Mesothelial cell of epicardium (in vitro differentiated cells): ENCODE measurements at regions not wholly inside any gene's neighbourhood (a gene's known extent, or its start where the extent isn't known, plus 50 kb on each side); places are given as distances from the start of the nearest gene placed in this dataset.
"Not testable (repeated sequence)": the region's sequence is repeated elsewhere in the genome, so short reads cannot be mapped to it uniquely, and the experiment has no call there.

Experiments
- DNase-seq, 2 experiments: peaks; one replicate each; pipeline ENCODE4 v3.0.0; 2021; ENCODE audit warnings: low spot score in 2 of 2; ENCODE audit not compliant: unreplicated experiment in 2 of 2
- H3K27ac Mint-ChIP-seq: 2 replicates; pipeline ENCODE4 v1.8.0; 2021; ENCODE audit warnings: mixed read lengths
- H3K27me3 Mint-ChIP-seq: 2 replicates; pipeline ENCODE4 v1.8.0; 2021; ENCODE audit warnings: low read depth, mixed read lengths
- H3K36me3 Mint-ChIP-seq: 2 replicates; pipeline ENCODE4 v1.8.0; 2021; ENCODE audit warnings: mixed read lengths
- H3K4me1 Mint-ChIP-seq: 2 replicates; pipeline ENCODE4 v1.8.0; 2021; ENCODE audit warnings: mixed read lengths
- H3K4me3 Mint-ChIP-seq: 2 replicates; pipeline ENCODE4 v1.8.0; 2021; ENCODE audit warnings: mild to moderate bottlenecking, moderate library complexity, mixed read lengths
- H3K9me3 Mint-ChIP-seq: 2 replicates; pipeline ENCODE4 v1.8.0; 2021; ENCODE audit warnings: mixed read lengths
- CTCF ChIP-seq: fragments of 200-600 bp; sonication (generic); IDR thresholded peaks from one replicate; pipeline ENCODE4 v1.5.0; 2021; ENCODE audit warnings: antibody characterized with exemption; ENCODE audit not compliant: unreplicated experiment

- H3K4me1 Mint-ChIP-seq, H3K4me3 Mint-ChIP-seq, H3K27me3 Mint-ChIP-seq, H3K27ac Mint-ChIP-seq, H3K9me3 Mint-ChIP-seq, H3K36me3 Mint-ChIP-seq, DNase-seq: not testable (repeated sequence)
These were observed 124.1 kb upstream of the AKAP13 start for GRCh38 chr15:85256009-85256997.

GRCh38 chr15:85258062-85258445 lies 122.3 kb upstream of the AKAP13 start:
- H3K36me3 Mint-ChIP-seq, H3K27me3 Mint-ChIP-seq, H3K4me1 Mint-ChIP-seq, H3K27ac Mint-ChIP-seq, H3K9me3 Mint-ChIP-seq, DNase-seq, H3K4me3 Mint-ChIP-seq: not testable (repeated sequence)

- not testable (repeated sequence) for H3K27me3 Mint-ChIP-seq, H3K9me3 Mint-ChIP-seq, H3K27ac Mint-ChIP-seq, H3K36me3 Mint-ChIP-seq, DNase-seq, H3K4me1 Mint-ChIP-seq, H3K4me3 Mint-ChIP-seq
These were observed 121.7 kb upstream of the AKAP13 start for GRCh38 chr15:85258559-85259209.

- not testable (repeated sequence) for H3K4me1 Mint-ChIP-seq, H3K36me3 Mint-ChIP-seq, H3K9me3 Mint-ChIP-seq, DNase-seq, H3K27ac Mint-ChIP-seq, H3K4me3 Mint-ChIP-seq, H3K27me3 Mint-ChIP-seq
These were observed 119.9 kb upstream of the AKAP13 start for GRCh38 chr15:85260526-85260925.

- not testable (repeated sequence) for DNase-seq, H3K4me1 Mint-ChIP-seq, H3K36me3 Mint-ChIP-seq, H3K4me3 Mint-ChIP-seq, H3K9me3 Mint-ChIP-seq, H3K27ac Mint-ChIP-seq, H3K27me3 Mint-ChIP-seq
These were observed 117.8 kb upstream of the AKAP13 start for GRCh38 chr15:85262461-85263055.

- H3K27me3 Mint-ChIP-seq, H3K27ac Mint-ChIP-seq, DNase-seq, H3K4me1 Mint-ChIP-seq, H3K9me3 Mint-ChIP-seq, H3K4me3 Mint-ChIP-seq, H3K36me3 Mint-ChIP-seq: not testable (repeated sequence)
These were observed 116.5 kb upstream of the AKAP13 start for GRCh38 chr15:85263842-85264440.

GRCh38 chr15:85264614-85265190 lies 115.7 kb upstream of the AKAP13 start:
- not testable (repeated sequence) for H3K9me3 Mint-ChIP-seq, H3K36me3 Mint-ChIP-seq, H3K4me1 Mint-ChIP-seq, H3K4me3 Mint-ChIP-seq, H3K27me3 Mint-ChIP-seq, DNase-seq, H3K27ac Mint-ChIP-seq

- DNase-seq, H3K4me3 Mint-ChIP-seq, H3K27me3 Mint-ChIP-seq, H3K9me3 Mint-ChIP-seq, H3K36me3 Mint-ChIP-seq, H3K27ac Mint-ChIP-seq, H3K4me1 Mint-ChIP-seq: not testable (repeated sequence)
These were observed 113.1 kb upstream of the AKAP13 start for GRCh38 chr15:85267158-85267857.

GRCh38 chr15:85274315-85275050 lies 105.9 kb upstream of the AKAP13 start:
- H3K27me3 Mint-ChIP-seq, result no peaks in the 10 kb centered on the region
- H3K36me3 Mint-ChIP-seq, result no peaks in the 10 kb centered on the region
- no peak for TF ChIP-seq CTCF
- no peak for DNase-seq
- no peaks in the 10 kb centered on the region for H3K4me1 Mint-ChIP-seq
- H3K9me3 Mint-ChIP-seq, result no peaks in the 10 kb centered on the region
- H3K4me3 Mint-ChIP-seq, result no peak overlapping the region
- H3K27ac Mint-ChIP-seq, result no peak overlapping the region
